Activated CD4-positive, alpha-beta T cell treated with anti-CD3 and anti-CD28 coated beads for 48 hours (primary cell): ENCODE measurements at regions not wholly inside any gene's neighbourhood (a gene's known extent, or its start where the extent isn't known, plus 50 kb on each side); places are given as distances from the start of the nearest gene placed in this dataset.

Experiments
- DNase-seq: peaks from one replicate; pipeline ENCODE4 v3.0.0-alpha.2; 2020

- DNase-seq, result no peak
Observed at GRCh38 chr2:17303054-17303453, 215.2 kb downstream of the RAD51AP2 start.

- no peak for DNase-seq
Observed at GRCh38 chr2:17302281-17302680, 216.0 kb downstream of the RAD51AP2 start.

GRCh38 chr2:17301437-17301836, 216.8 kb downstream of the RAD51AP2 start:
- DNase-seq, result no peak

- no peak for DNase-seq
Observed at GRCh38 chr2:17299891-17300540, 218.2 kb downstream of the RAD51AP2 start.

GRCh38 chr2:17298453-17298852, 219.8 kb downstream of the RAD51AP2 start:
- DNase-seq, result no peak

GRCh38 chr2:17296686-17297085, 221.6 kb downstream of the RAD51AP2 start:
- DNase-seq, result no peak

GRCh38 chr2:17289669-17290068, 228.6 kb downstream of the RAD51AP2 start:
- DNase-seq, result no peak

- DNase-seq, result no peak
Observed at GRCh38 chr2:17287183-17287582, 231.1 kb downstream of the RAD51AP2 start.

- no peak for DNase-seq
Observed at GRCh38 chr2:17282826-17283225, 235.4 kb downstream of the RAD51AP2 start.

GRCh38 chr2:17282245-17282644, 236.0 kb downstream of the RAD51AP2 start:
- no peak for DNase-seq

- no peak for DNase-seq
Observed at GRCh38 chr2:17276220-17276619, 242.0 kb downstream of the RAD51AP2 start.

- DNase-seq, result no peak
Observed at GRCh38 chr2:17272652-17273525, 245.4 kb downstream of the RAD51AP2 start.

- DNase-seq, result no peak
Observed at GRCh38 chr2:17272170-17272569, 246.1 kb downstream of the RAD51AP2 start.

- no peak for DNase-seq
Observed at GRCh38 chr2:17271416-17271815, 246.8 kb downstream of the RAD51AP2 start.

GRCh38 chr2:17270894-17271293, 247.3 kb downstream of the RAD51AP2 start:
- no peak for DNase-seq

GRCh38 chr2:17263570-17263968, 254.7 kb downstream of the RAD51AP2 start:
- DNase-seq, result no peak

GRCh38 chr2:17262854-17263569, 255.2 kb downstream of the RAD51AP2 start:
- no peak for DNase-seq

GRCh38 chr2:17259613-17260012, 258.6 kb downstream of the RAD51AP2 start:
- no peak for DNase-seq

- no peak for DNase-seq
Observed at GRCh38 chr2:17258861-17259260, 259.4 kb downstream of the RAD51AP2 start.

GRCh38 chr2:17257189-17257909, 260.9 kb downstream of the RAD51AP2 start:
- DNase-seq, result no peak

GRCh38 chr2:17255071-17255470, 263.2 kb downstream of the RAD51AP2 start:
- DNase-seq, result no peak

- no peak for DNase-seq
Observed at GRCh38 chr2:17254421-17254820, 263.8 kb downstream of the RAD51AP2 start.

GRCh38 chr2:17252258-17252657, 266.0 kb downstream of the RAD51AP2 start:
- no peak for DNase-seq
